ENCODE measurements at regions not wholly inside any gene's neighbourhood (a gene's known extent, or its start where the extent isn't known, plus 50 kb on each side); places are given as distances from the start of the nearest gene placed in this dataset.

GRCh38 chr12:125225641-125226040, 160.4 kb downstream of the AACS start:
- DNase-seq (ENCODE audit: low read depth) = no peak

- no peak for DNase-seq (ENCODE audit: low read depth)
These were observed 163.5 kb downstream of the AACS start for GRCh38 chr12:125228519-125229260.

GRCh38 chr12:125229878-125230530, 164.8 kb downstream of the AACS start:
- DNase-seq (ENCODE audit: low read depth) = no peak

GRCh38 chr12:125233319-125233718, 168.1 kb downstream of the AACS start:
- DNase-seq (ENCODE audit: low read depth) = no peak

- DNase-seq (ENCODE audit: low read depth) = no peak
These were observed 174.3 kb downstream of the AACS start for GRCh38 chr12:125239563-125239962.

- DNase-seq (ENCODE audit: low read depth) = no peak
These were observed 175.5 kb downstream of the AACS start for GRCh38 chr12:125240717-125241116.

- no peak for DNase-seq (ENCODE audit: low read depth)
These were observed 178.6 kb downstream of the AACS start for GRCh38 chr12:125243811-125244210.

GRCh38 chr12:125244338-125244737, 179.1 kb downstream of the AACS start:
- DNase-seq (ENCODE audit: low read depth) = no peak

GRCh38 chr12:125245581-125246557, 180.6 kb downstream of the AACS start:
- DNase-seq (ENCODE audit: low read depth) = no peak

GRCh38 chr12:125247477-125247876, 182.2 kb downstream of the AACS start:
- no peak for DNase-seq (ENCODE audit: low read depth)

GRCh38 chr12:125249066-125249824, 184.0 kb downstream of the AACS start:
- no peak for DNase-seq (ENCODE audit: low read depth)

- DNase-seq (ENCODE audit: low read depth) = no peak
These were observed 184.7 kb downstream of the AACS start for GRCh38 chr12:125249932-125250331.

GRCh38 chr12:125254236-125254635, 189.0 kb downstream of the AACS start:
- DNase-seq (ENCODE audit: low read depth) = no peak

GRCh38 chr12:125254856-125255255, 189.6 kb downstream of the AACS start:
- no peak for DNase-seq (ENCODE audit: low read depth)

- no peak for DNase-seq (ENCODE audit: low read depth)
These were observed 190.8 kb downstream of the AACS start for GRCh38 chr12:125255935-125256633.

- DNase-seq (ENCODE audit: low read depth) = no peak
These were observed 191.3 kb downstream of the AACS start for GRCh38 chr12:125256634-125256936.

GRCh38 chr12:125259178-125259867, 194.1 kb downstream of the AACS start:
- DNase-seq (ENCODE audit: low read depth) = no peak

- DNase-seq (ENCODE audit: low read depth) = no peak
These were observed 197.6 kb downstream of the AACS start for GRCh38 chr12:125262851-125263250.

GRCh38 chr12:125263385-125263784, 198.2 kb downstream of the AACS start:
- no peak for DNase-seq (ENCODE audit: low read depth)

GRCh38 chr12:125267114-125267513, 201.9 kb downstream of the AACS start:
- DNase-seq (ENCODE audit: low read depth) = no peak

- no peak for DNase-seq (ENCODE audit: low read depth)
These were observed 204.0 kb downstream of the AACS start for GRCh38 chr12:125269276-125269675.
